Endothelial cell of umbilical vein (primary cell): ENCODE measurements at regions not wholly inside any gene's neighbourhood (a gene's known extent, or its start where the extent isn't known, plus 50 kb on each side); places are given as distances from the start of the nearest gene placed in this dataset.

Source experiments
- BruUV-seq: library from RNA; stranded (reverse); fragments of 400-500 nt; replicated peaks from 2 replicates; lab custom pipeline; 2021; lab: Mats Ljungman, UMichigan
- CTCF ChIA-PET: fragments of 300-600, 350-600 bp; sonication (Branson Sonifier 250); formaldehyde crosslinking; loops from one replicate; lab custom pipeline; 2021; ENCODE audit warnings: antibody characterized with exemption, inconsistent platforms; lab: Charles Lee
- POLR2A ChIA-PET: fragments of 300-600, 350-600 bp; sonication (Branson Sonifier 250); formaldehyde crosslinking; loops from one replicate; lab custom pipeline; 2021; ENCODE audit warnings: antibody characterized with exemption, inconsistent platforms; lab: Charles Lee
- DNase-seq: peaks from one replicate; pipeline ENCODE4 v3.0.0-alpha.2; 2011; ENCODE audit warnings: low read depth, low spot score
- FAIRE-seq: peaks from 2 replicates; lab custom pipeline; 2011; peaks lifted over from hg19 to GRCh38; lab: Jason Lieb, UNC
- H2AFZ ChIP-seq: 2 replicates; pipeline ENCODE4 v1.6.0; 2012; ENCODE audit warnings: low read depth, low read length, control low read depth, inconsistent platforms
- H3K27ac ChIP-seq: 2 replicates; pipeline ENCODE4 v1.5.1; 2011; ENCODE audit warnings: low read depth, mild to moderate bottlenecking, control low read depth, low read length, moderate library complexity; ENCODE audit not compliant: insufficient read depth
- H3K27me3 ChIP-seq, 2 experiments: 2 replicates each; pipeline versions ENCODE4 v1.6.0 to v1.6.1; 2011; ENCODE audit warnings: low read length in 2 of 2, mixed read lengths in 1 of 2; ENCODE audit not compliant: control insufficient read depth in 2 of 2, insufficient read depth in 2 of 2
- H3K36me3 ChIP-seq, 2 experiments: 2 replicates in 1 of 2; 3 replicates in 1 of 2; pipeline ENCODE4 v1.5.1; 2011; ENCODE audit warnings: low read length in 2 of 2, mild to moderate bottlenecking in 1 of 2, moderate library complexity in 1 of 2; ENCODE audit not compliant: control insufficient read depth in 2 of 2, insufficient read depth in 2 of 2; ENCODE audit errors: extremely low read depth in 1 of 2
- H3K4me1 ChIP-seq: 3 replicates; pipeline ENCODE4 v1.5.1; 2011; ENCODE audit warnings: mild to moderate bottlenecking, low read length; ENCODE audit not compliant: control insufficient read depth, insufficient read depth; ENCODE audit errors: extremely low read depth
- H3K4me2 ChIP-seq: 2 replicates; pipeline ENCODE4 v1.6.1; 2011; ENCODE audit warnings: low read length, control low read depth, mixed read lengths; ENCODE audit not compliant: insufficient read depth
- H3K4me3 ChIP-seq, 3 experiments: fragments of 200-600 bp in 1 of 3; sonication (generic), shearing (Covaris generic) in 1 of 3; replicated peaks in 1 of 3; 2 replicates each; pipeline ENCODE4 v1.5.1; 2011 to 2016; ENCODE audit warnings: control low read depth in 3 of 3, low read length in 3 of 3, mild to moderate bottlenecking in 2 of 3, inconsistent platforms in 1 of 3, low read depth in 1 of 3, moderate library complexity in 1 of 3; ENCODE audit not compliant: insufficient read depth in 1 of 3
- H3K79me2 ChIP-seq: 2 replicates; pipeline ENCODE4 v1.6.0; 2012; ENCODE audit warnings: low read length, inconsistent platforms; ENCODE audit not compliant: control insufficient read depth, insufficient read depth
- H3K9ac ChIP-seq: replicated peaks from 2 replicates; pipeline ENCODE3; 2011; ENCODE audit warnings: low read length, control low read depth; ENCODE audit not compliant: insufficient read depth; ENCODE audit errors: extremely low read depth
- H3K9me1 ChIP-seq: replicated peaks from 3 replicates; pipeline ENCODE4 v1.6.0; 2011; ENCODE audit warnings: mild to moderate bottlenecking, low read length; ENCODE audit not compliant: control insufficient read depth, insufficient read depth; ENCODE audit errors: extremely low read depth
- H3K9me3 ChIP-seq: replicated peaks from 2 replicates; pipeline ENCODE4 v1.5.1; 2012; ENCODE audit warnings: low read length, inconsistent platforms; ENCODE audit not compliant: control insufficient read depth, insufficient read depth
- H4K20me1 ChIP-seq: replicated peaks from 2 replicates; pipeline ENCODE3; 2011; ENCODE audit warnings: mild to moderate bottlenecking, low read length; ENCODE audit not compliant: control insufficient read depth, insufficient read depth; ENCODE audit errors: extremely low read depth
- CTCF ChIP-seq, 2 donors: IDR thresholded peaks; 1 replicate in 1 of 2; 2 replicates in 1 of 2; pipeline ENCODE4 v1.5.1; 2011; ENCODE audit warnings: low read length in 2 of 2, mild to moderate bottlenecking in 2 of 2, moderate library complexity in 2 of 2, control low read depth in 1 of 2, inconsistent platforms in 1 of 2, low read depth in 1 of 2; ENCODE audit not compliant: insufficient read depth in 1 of 2; ENCODE audit errors: extremely low read depth in 1 of 2
- EZH2 ChIP-seq: IDR thresholded peaks from 2 replicates; pipeline ENCODE4 v1.6.1; 2012; ENCODE audit warnings: borderline replicate concordance, low read depth, mild to moderate bottlenecking, moderate library complexity, low read length, inconsistent platforms; ENCODE audit not compliant: severe bottlenecking
- FOS ChIP-seq: IDR thresholded peaks from 2 replicates; pipeline ENCODE4 v1.6.1; 2011; ENCODE audit warnings: mild to moderate bottlenecking, low read length, moderate library complexity, borderline replicate concordance; ENCODE audit not compliant: insufficient read depth
- GATA2 ChIP-seq: IDR thresholded peaks from 2 replicates; pipeline ENCODE4 v1.7.0; 2011; ENCODE audit warnings: low read depth, mild to moderate bottlenecking, moderate library complexity, mixed read lengths, low read length; ENCODE audit not compliant: insufficient read length, insufficient read depth
- JUN ChIP-seq: IDR thresholded peaks from 2 replicates; pipeline ENCODE4 v1.6.1; 2011; ENCODE audit warnings: borderline replicate concordance, low read depth; ENCODE audit not compliant: insufficient read length, insufficient read depth
- MYC ChIP-seq: IDR thresholded peaks from one replicate; pipeline ENCODE4 v1.6.1; 2011; ENCODE audit warnings: mild to moderate bottlenecking, low read depth, low read length
- POLR2A ChIP-seq: IDR thresholded peaks from 2 replicates; pipeline ENCODE4 v1.6.1; 2012; ENCODE audit warnings: low read depth, mild to moderate bottlenecking, control low read depth, low read length
- POLR2AphosphoS5 ChIP-seq: IDR thresholded peaks from 2 replicates; pipeline ENCODE4 v1.6.1; 2012; ENCODE audit warnings: low read depth, mild to moderate bottlenecking, control low read depth, low read length, moderate library complexity; ENCODE audit not compliant: insufficient read depth
- dilution Hi-C: fragments of 300-500 bp; cut with MboI; formaldehyde crosslinking; loops from one replicate; pipeline ENCODE4 v1.15.0; 2019; ENCODE audit warnings: low sequenced_read_pairs; ENCODE audit not compliant: extremely low pct_ligation_motif_present
- intact Hi-C: fragments of 100-400 bp; cut with micrococcal nuclease; formaldehyde crosslinking; loops from one replicate; pipeline ENCODE4 v1.10.0; 2022

GRCh38 chr2:5187283-5187682 lies 504.9 kb upstream of the SOX11 start:
- Histone ChIP-seq H2AFZ (no peak overlapping the region), H3K4me3 (no peak overlapping the region), H3K4me1 (no peaks in the 10 kb centered on the region), H3K4me2 (no peak overlapping the region), H3K9me1 (no peaks in the 10 kb centered on the region), H3K79me2 (no peaks in the 10 kb centered on the region), H3K9me3 (no peaks in the 10 kb centered on the region), H3K27ac (no peak overlapping the region), H3K27me3 (no peaks in the 10 kb centered on the region), H3K36me3 (no peaks in the 10 kb centered on the region), H4K20me1 (no peaks in the 10 kb centered on the region), H3K9ac (no peak overlapping the region)
- TF ChIP-seq MYC: no peak
- TF ChIP-seq JUN: no peak
- POLR2A ChIA-PET: no interaction called here
- intact Hi-C loops: no loop called here
- dilution Hi-C loops: no loop called here
- no peak for DNase-seq
- no peak for FAIRE-seq
- BruUV-seq: no TSS peak
- CTCF ChIA-PET: no interaction called here

GRCh38 chr2:5188636-5189035 lies 503.5 kb upstream of the SOX11 start:
- no peaks in the 10 kb centered on the region for H3K79me2 ChIP-seq
- H3K4me2 ChIP-seq: peak overlapping the region; percentile 31
- no peak overlapping the region for H3K9ac ChIP-seq
- no peak for TF ChIP-seq MYC
- TF ChIP-seq FOS: no peak
- TF ChIP-seq EZH2: no peak
- TF ChIP-seq GATA2: no peak
- TF ChIP-seq POLR2A: no peak
- TF ChIP-seq CTCF (IDR thresholded peaks at IDR 0.05; ENCODE audit: extremely low read depth in 1 of 2, insufficient read depth in 1 of 2, low read depth in 1 of 2, low read length in 2 of 2): no peak
- no peak for TF ChIP-seq POLR2AphosphoS5
- TF ChIP-seq JUN: peak; percentile 20
- H3K36me3 ChIP-seq: no peaks in the 10 kb centered on the region
- H3K4me3 ChIP-seq: no peak overlapping the region
- ChIA-PET CTCF (no interaction called here), POLR2A (no interaction called here)
- DNase-seq (peak; percentile 16), FAIRE-seq (no peak)
- no TSS peak for BruUV-seq
- no peaks in the 10 kb centered on the region for H3K27me3 ChIP-seq
- no peaks in the 10 kb centered on the region for H3K4me1 ChIP-seq
- peak overlapping the region; percentile 41 for H3K27ac ChIP-seq
- H4K20me1 ChIP-seq: no peaks in the 10 kb centered on the region
- dilution Hi-C loops: no loop called here
- intact Hi-C loops: no loop called here
- H3K9me3 ChIP-seq: no peaks in the 10 kb centered on the region
- no peak overlapping the region for H2AFZ ChIP-seq
- no peaks in the 10 kb centered on the region for H3K9me1 ChIP-seq
